OCI-LY7 (cell line): ENCODE measurements at regions not wholly inside any gene's neighbourhood (a gene's known extent, or its start where the extent isn't known, plus 50 kb on each side); places are given as distances from the start of the nearest gene placed in this dataset.
"Not testable (repeated sequence)": the region's sequence is repeated elsewhere in the genome, so short reads cannot be mapped to it uniquely, and the experiment has no call there.

Experiments used
- BruUV-seq: library from RNA; stranded (reverse); fragments of 400-500 nt; replicated peaks from 2 replicates; lab custom pipeline; 2021; lab: Mats Ljungman, UMichigan
- CTCF ChIA-PET: fragments of 300-600 bp; sonication (Branson Sonifier 250); formaldehyde crosslinking; loops from one replicate; lab custom pipeline; 2022; ENCODE audit warnings: antibody characterized with exemption; ENCODE audit not compliant: unreplicated experiment; lab: Charles Lee
- POLR2A ChIA-PET: fragments of 300-600 bp; sonication (Branson Sonifier 250); formaldehyde crosslinking; loops from one replicate; lab custom pipeline; 2022; ENCODE audit warnings: antibody characterized with exemption; lab: Charles Lee
- DNase-seq: peaks from one replicate; pipeline ENCODE4 v3.0.0-alpha.2; 2015; ENCODE audit warnings: low spot score
- H2AFZ ChIP-seq: fragments of 200-600 bp; sonication (generic), shearing (Covaris generic); 2 replicates; pipeline ENCODE4 v1.6.1; 2014; ENCODE audit warnings: mild to moderate bottlenecking, antibody characterized with exemption, low read length, moderate library complexity
- H3K27ac ChIP-seq: fragments of 200-600 bp; sonication (generic); 2 replicates; pipeline ENCODE4 v1.5.1; 2014; ENCODE audit warnings: mixed run types, low read depth, mild to moderate bottlenecking, moderate library complexity, low read length, inconsistent platforms; ENCODE audit not compliant: poor library complexity, severe bottlenecking
- H3K36me3 ChIP-seq: fragments of 200-600 bp; sonication (generic); 2 replicates; pipeline ENCODE4 v1.6.1; 2014; ENCODE audit warnings: mild to moderate bottlenecking, antibody characterized with exemption, low read length, moderate library complexity, mixed read lengths; ENCODE audit not compliant: insufficient read depth
- H3K4me1 ChIP-seq: fragments of 200-600 bp; sonication (generic); 2 replicates; pipeline ENCODE4 v1.5.1; 2014; ENCODE audit warnings: mild to moderate bottlenecking, low read length; ENCODE audit not compliant: insufficient read depth, poor library complexity, severe bottlenecking
- H3K4me2 ChIP-seq: fragments of 200-600 bp; sonication (generic); 2 replicates; pipeline ENCODE4 v1.6.1; 2014; ENCODE audit warnings: mild to moderate bottlenecking, low read length
- H3K4me3 ChIP-seq: fragments of 200-600 bp; sonication (generic); 2 replicates; pipeline ENCODE4 v1.5.1; 2014; ENCODE audit warnings: mild to moderate bottlenecking, low read depth, low read length; ENCODE audit not compliant: poor library complexity, severe bottlenecking
- H3K79me2 ChIP-seq: fragments of 200-600 bp; sonication (generic); 2 replicates; pipeline ENCODE4 v1.6.1; 2016; ENCODE audit warnings: low read depth, mild to moderate bottlenecking, low read length, moderate library complexity, mixed read lengths; ENCODE audit not compliant: insufficient read depth
- H3K9me2 ChIP-seq: fragments of 200-600 bp; sonication (generic); 2 replicates; pipeline ENCODE4 v1.6.1; 2016; ENCODE audit warnings: mild to moderate bottlenecking, low read length, mixed read lengths; ENCODE audit not compliant: insufficient read depth
- H3K9me3 ChIP-seq: fragments of 200-600 bp; sonication (generic); 2 replicates; pipeline ENCODE4 v1.6.1; 2014; ENCODE audit warnings: mild to moderate bottlenecking, mixed run types, low read length, mixed read lengths
- H4K20me1 ChIP-seq: fragments of 200-600 bp; sonication (generic); 2 replicates; pipeline ENCODE4 v1.6.1; 2014; ENCODE audit warnings: mild to moderate bottlenecking, antibody characterized with exemption, low read length, moderate library complexity, mixed read lengths; ENCODE audit not compliant: insufficient read depth
- EZH2phosphoT487 ChIP-seq: fragments of 200-600 bp; sonication (generic); IDR thresholded peaks from 2 replicates; pipeline ENCODE4 v1.6.1; 2018; ENCODE audit warnings: low read depth, borderline replicate concordance, mild to moderate bottlenecking, mixed run types, antibody characterized with exemption, low read length, moderate library complexity, mixed read lengths
- intact Hi-C: fragments of 100-400 bp; cut with micrococcal nuclease; formaldehyde crosslinking; loops from one replicate; pipeline ENCODE4 v1.10.0; 2022; ENCODE audit not compliant: unreplicated experiment
- TF ChIP-seq, protein P1 (sequence below): fragments of 200-600 bp; sonication (generic); conservative IDR thresholded peaks from 2 replicates; pipeline ENCODE4 v1.5.1; 2014; ENCODE audit warnings: mild to moderate bottlenecking, antibody characterized with exemption, low read length, moderate library complexity, mixed read lengths

DNA sequence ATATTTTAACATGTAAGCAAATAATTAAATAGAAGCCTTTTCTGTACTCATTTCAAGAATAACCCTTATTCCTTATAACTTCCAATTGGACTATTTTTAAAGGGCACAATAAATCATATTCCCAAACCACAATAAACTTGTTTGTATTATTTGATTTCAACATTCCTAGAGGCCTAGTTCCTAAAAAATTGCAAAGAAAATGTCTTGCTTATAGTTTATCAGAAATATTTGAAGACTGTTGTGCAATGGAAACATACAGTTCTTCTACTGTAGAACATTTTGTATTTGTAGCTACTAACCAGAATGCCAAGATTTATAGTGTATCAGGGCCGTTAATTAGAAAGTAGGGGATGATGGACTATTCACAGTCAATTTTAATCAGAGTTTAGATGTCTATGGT, 1037.0 kb upstream of the CDH18 start:
- H3K27ac ChIP-seq, result no peak overlapping the region
- H4K20me1 ChIP-seq, result no peaks in the 10 kb centered on the region
- no peak for TF ChIP-seq EZH2phosphoT487
- TF ChIP-seq, protein P1, sequence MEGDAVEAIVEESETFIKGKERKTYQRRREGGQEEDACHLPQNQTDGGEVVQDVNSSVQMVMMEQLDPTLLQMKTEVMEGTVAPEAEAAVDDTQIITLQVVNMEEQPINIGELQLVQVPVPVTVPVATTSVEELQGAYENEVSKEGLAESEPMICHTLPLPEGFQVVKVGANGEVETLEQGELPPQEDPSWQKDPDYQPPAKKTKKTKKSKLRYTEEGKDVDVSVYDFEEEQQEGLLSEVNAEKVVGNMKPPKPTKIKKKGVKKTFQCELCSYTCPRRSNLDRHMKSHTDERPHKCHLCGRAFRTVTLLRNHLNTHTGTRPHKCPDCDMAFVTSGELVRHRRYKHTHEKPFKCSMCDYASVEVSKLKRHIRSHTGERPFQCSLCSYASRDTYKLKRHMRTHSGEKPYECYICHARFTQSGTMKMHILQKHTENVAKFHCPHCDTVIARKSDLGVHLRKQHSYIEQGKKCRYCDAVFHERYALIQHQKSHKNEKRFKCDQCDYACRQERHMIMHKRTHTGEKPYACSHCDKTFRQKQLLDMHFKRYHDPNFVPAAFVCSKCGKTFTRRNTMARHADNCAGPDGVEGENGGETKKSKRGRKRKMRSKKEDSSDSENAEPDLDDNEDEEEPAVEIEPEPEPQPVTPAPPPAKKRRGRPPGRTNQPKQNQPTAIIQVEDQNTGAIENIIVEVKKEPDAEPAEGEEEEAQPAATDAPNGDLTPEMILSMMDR, result no peak
- H3K4me3 ChIP-seq, result no peak overlapping the region
- BruUV-seq, result no TSS peak
- intact Hi-C loops, result no loop called here
- ChIA-PET POLR2A (no interaction called here), CTCF (no interaction called here)
- H3K4me2 ChIP-seq, result no peak overlapping the region
- H3K4me1 ChIP-seq, result no peaks in the 10 kb centered on the region
- 0 out of 2 replicates have a peak, but pooled peaks cover 5% of the 10 kb centered on the region for H3K9me3 ChIP-seq
- DNase-seq, result no peak
- no peaks in the 10 kb centered on the region for H3K9me2 ChIP-seq
- no peak overlapping the region for H2AFZ ChIP-seq
- no peaks in the 10 kb centered on the region for H3K36me3 ChIP-seq
- no peaks in the 10 kb centered on the region for H3K79me2 ChIP-seq

DNA sequence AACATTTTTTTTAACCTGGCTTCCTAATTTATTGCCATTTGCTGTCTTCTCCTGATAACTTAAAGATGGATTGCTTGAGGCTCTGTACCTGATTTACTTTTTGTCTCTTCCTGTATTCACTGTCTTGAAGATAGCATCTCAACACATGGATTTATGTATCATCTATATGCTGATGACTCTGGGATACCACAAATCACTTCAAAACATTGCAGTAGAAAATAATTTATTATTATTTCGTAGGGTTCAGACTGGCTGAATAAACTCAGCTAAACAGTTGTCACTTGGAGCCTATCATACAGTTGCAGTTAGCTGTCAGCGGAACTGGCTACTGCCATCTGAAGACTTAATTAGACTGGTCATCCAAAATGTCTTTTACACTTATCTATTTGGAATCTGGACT, 1025.2 kb upstream of the CDH18 start:
- no TSS peak for BruUV-seq
- Histone ChIP-seq H4K20me1 (no peaks in the 10 kb centered on the region), H3K27ac (no peak overlapping the region), H3K4me1 (no peaks in the 10 kb centered on the region), H2AFZ (no peak overlapping the region), H3K4me2 (no peak overlapping the region), H3K4me3 (no peak overlapping the region), H3K9me3 (no peaks in the 10 kb centered on the region), H3K36me3 (no peaks in the 10 kb centered on the region), H3K79me2 (no peaks in the 10 kb centered on the region), H3K9me2 (no peaks in the 10 kb centered on the region)
- no peak for DNase-seq
- CTCF ChIA-PET, result no interaction called here
- POLR2A ChIA-PET, result no interaction called here
- intact Hi-C loops, result no loop called here
- TF ChIP-seq, protein P1, result no peak
- no peak for TF ChIP-seq EZH2phosphoT487

DNA sequence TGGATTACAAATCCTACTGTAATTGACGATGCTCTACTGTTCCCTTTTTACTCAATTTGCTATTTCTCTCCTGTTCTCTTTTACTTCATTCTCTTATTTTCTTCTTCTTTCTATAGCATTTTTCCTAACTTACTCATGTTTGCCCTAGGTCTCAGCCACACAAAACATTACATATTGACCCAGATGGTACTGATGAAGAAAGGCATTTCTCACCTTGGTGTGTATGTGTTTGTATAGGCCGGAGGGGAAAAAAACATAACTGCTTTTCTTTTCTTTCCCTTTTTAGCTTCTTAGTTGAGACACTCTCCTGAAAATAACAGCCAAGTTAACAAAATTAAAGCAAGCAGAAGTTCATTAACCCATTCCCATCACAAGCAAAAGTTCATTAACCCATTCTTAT, 1019.8 kb upstream of the CDH18 start:
- TF ChIP-seq, protein P1, result no peak
- BruUV-seq, result no TSS peak

DNA sequence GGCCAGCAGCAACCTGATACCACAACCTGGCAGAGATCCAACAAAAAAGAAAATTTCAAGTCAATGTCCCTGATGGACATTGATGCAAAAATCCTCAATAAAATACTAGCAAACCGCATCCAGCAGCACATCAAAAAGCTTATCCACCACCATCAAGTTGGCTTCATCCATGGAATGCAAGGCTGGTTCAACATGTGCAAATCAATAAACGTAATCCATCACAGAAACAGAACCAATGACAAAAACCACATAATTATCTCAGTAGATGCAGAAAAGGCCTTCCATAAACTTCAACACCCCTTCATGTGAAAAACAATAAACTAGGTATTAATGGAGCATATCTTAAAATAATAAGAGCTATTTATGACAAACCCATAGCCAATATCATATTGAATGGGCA, 1000.9 kb upstream of the CDH18 start:
- H3K4me1 ChIP-seq, POLR2A ChIA-PET, H3K36me3 ChIP-seq, BruUV-seq, intact Hi-C loops, H3K4me3 ChIP-seq, H4K20me1 ChIP-seq, H3K27ac ChIP-seq, H2AFZ ChIP-seq, CTCF ChIA-PET, H3K9me2 ChIP-seq, H3K9me3 ChIP-seq, H3K79me2 ChIP-seq, H3K4me2 ChIP-seq, DNase-seq: not testable (repeated sequence)

More for the DNA sequence above, 1019.8 kb upstream of the CDH18 start:
- no peak overlapping the region for H3K27ac ChIP-seq
- H3K4me2 ChIP-seq, result no peak overlapping the region
- intact Hi-C loops, result no loop called here
- CTCF ChIA-PET, result no interaction called here
- no peaks in the 10 kb centered on the region for H4K20me1 ChIP-seq
- no peaks in the 10 kb centered on the region for H3K36me3 ChIP-seq
- no peaks in the 10 kb centered on the region for H3K4me1 ChIP-seq
- POLR2A ChIA-PET, result interaction anchor here (0.6 kb wide), 1 partner anchor 66 kb away, joined by 3 read pairs; no protein-coding TSS in a partner anchor
- H3K4me3 ChIP-seq, result no peak overlapping the region
- H3K9me2 ChIP-seq, result no peaks in the 10 kb centered on the region
- H3K9me3 ChIP-seq, result no peaks in the 10 kb centered on the region
- H2AFZ ChIP-seq, result no peak overlapping the region
- H3K79me2 ChIP-seq, result no peaks in the 10 kb centered on the region
- DNase-seq, result no peak
